Kidney glomerular epithelial cell (primary cell): ENCODE measurements at regions not wholly inside any gene's neighbourhood (a gene's known extent, or its start where the extent isn't known, plus 50 kb on each side); places are given as distances from the start of the nearest gene placed in this dataset.

Experiments
- DNase-seq: peaks from one replicate; lab custom pipeline; 2025; lab: John Stamatoyannopoulos, UW

- DNase-seq, result peak; percentile 2
These were observed 252.2 kb upstream of the CDH20 start for GRCh38 chr18:61080954-61081528.

GRCh38 chr18:61082976-61083630 lies 250.1 kb upstream of the CDH20 start:
- no peak for DNase-seq

GRCh38 chr18:61085036-61085435 lies 248.2 kb upstream of the CDH20 start:
- DNase-seq, result no peak

GRCh38 chr18:61085761-61086160 lies 247.5 kb upstream of the CDH20 start:
- DNase-seq, result no peak

DNA sequence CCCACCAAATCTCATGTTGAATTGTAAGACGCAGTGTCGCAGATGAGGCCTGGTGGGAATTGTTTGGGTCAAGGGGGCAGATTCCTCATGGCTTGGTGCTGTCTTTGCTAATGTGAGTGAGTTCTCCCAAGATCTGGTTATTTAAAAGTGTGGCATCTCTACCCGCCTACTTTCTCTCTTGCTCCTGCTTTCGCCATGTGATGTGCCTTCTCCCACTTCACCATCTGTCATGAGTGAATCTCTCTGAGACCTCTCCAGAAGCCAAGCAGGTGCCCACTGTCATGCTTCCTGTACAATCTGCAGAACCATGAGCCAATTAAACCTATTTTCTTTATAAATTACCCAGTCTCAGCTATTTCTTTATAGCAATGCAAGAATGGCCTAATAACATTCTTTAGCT lies 246.6 kb upstream of the CDH20 start:
- DNase-seq, result no peak

DNA sequence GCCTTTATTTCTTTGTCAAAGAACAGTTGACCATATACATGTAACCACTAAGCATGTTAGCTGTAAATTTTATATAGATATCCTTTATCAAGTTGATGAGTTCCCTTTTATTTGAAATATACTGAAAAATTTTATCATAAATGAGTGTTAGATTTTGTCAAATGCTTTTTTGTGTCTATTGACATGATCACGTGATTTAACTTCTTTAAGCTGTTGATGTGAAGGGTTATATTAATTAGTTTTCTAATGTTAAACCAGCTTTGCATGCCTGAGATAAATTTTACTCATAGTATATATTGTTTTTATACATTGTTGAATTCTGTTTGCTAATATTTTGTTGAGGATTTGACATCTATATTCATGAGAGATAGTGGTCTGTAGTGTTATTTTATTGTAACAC lies 241.9 kb upstream of the CDH20 start:
- no peak for DNase-seq

DNA sequence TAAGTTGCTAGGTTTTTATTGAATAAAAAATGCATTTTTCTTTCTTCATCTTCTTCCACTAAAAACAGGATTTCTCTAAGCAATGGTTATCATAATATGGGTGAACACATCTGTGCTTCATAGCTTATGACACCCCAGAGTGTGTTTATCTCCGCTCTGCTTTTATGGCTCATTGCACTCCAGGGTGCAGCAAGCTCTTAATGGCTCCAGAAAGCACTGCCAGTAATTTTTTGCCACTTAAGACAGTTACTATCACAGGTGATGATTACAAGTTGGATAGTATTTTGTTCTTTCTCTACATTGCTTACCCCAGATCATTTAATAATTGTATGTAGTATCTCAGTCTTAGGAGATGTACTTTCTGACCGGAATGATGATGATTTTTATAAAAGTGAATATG lies 239.3 kb upstream of the CDH20 start:
- DNase-seq, result no peak

GRCh38 chr18:61096226-61096625 lies 237.0 kb upstream of the CDH20 start:
- peak; percentile 12 for DNase-seq

- DNase-seq, result no peak
These were observed 226.1 kb upstream of the CDH20 start for GRCh38 chr18:61107113-61107512.

GRCh38 chr18:61108706-61109105 lies 224.5 kb upstream of the CDH20 start:
- DNase-seq, result no peak

DNA sequence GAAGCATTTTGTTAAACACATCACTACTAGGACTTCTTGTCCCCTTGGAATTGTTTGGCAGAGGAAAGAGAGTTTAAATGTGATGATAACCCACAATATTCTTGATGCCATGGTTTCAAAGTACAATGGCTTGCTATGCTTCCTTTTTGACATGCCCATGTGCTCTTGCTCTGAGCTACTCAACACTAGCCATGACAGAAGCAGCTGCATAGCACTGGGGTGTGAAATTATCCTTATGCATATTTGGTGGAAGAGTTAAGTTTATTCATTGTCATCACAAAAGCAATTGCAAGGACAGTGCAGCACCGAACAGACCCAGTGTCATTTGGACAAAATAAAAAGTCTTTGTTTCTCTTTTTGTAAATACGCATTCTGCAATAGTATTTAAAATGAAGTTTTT lies 209.9 kb upstream of the CDH20 start:
- DNase-seq, result no peak

DNA sequence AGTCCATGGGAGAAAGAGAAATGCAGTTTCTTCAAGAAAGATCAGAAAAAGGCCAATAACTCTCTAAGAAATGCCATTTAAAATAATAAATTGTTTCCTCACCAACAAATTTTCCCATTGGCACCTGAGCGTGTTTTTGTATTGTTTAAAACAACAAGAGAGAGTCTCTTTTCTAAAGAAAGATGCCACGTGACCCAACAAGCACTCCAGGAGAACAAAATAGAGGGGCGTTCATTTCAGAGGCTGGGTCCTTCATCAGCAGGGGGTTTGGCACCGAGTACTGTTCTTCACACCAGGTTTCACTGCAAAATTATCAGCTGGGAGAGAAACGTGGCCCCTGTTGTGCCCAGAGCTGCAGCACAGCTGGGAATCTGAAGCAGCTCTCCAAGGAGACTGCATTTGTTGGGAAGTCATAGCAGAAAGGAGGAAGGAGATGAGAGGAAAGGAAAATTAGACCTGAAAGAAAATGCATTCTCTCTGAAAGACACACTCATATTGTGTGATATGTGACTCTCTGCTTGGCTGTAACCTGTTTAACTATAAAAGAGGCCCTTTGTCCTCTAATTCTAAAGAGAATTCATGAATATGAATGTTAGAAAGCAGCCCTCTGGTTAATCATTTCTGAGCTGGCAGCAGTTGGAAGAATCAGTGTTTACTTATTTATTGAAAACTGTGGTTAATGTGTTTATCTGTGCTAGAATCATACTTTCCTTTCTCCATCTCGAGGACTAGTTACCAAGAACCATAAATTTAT lies 205.3 kb upstream of the CDH20 start:
- DNase-seq, result no peak

- no peak for DNase-seq
These were observed 204.2 kb upstream of the CDH20 start for GRCh38 chr18:61129001-61129400.

GRCh38 chr18:61132031-61132430 lies 201.2 kb upstream of the CDH20 start:
- no peak for DNase-seq

GRCh38 chr18:61133783-61134182 lies 199.4 kb upstream of the CDH20 start:
- no peak for DNase-seq

- no peak for DNase-seq
These were observed 196.4 kb upstream of the CDH20 start for GRCh38 chr18:61136711-61137251.

- DNase-seq, result no peak
These were observed 191.5 kb upstream of the CDH20 start for GRCh38 chr18:61141691-61142090.

GRCh38 chr18:61148322-61148721 lies 184.9 kb upstream of the CDH20 start:
- DNase-seq, result no peak

GRCh38 chr18:61149786-61150185 lies 183.4 kb upstream of the CDH20 start:
- no peak for DNase-seq

- no peak for DNase-seq
These were observed 179.7 kb upstream of the CDH20 start for GRCh38 chr18:61153571-61153970.

- no peak for DNase-seq
These were observed 178.4 kb upstream of the CDH20 start for GRCh38 chr18:61154866-61155265.

GRCh38 chr18:61155586-61155985 lies 177.6 kb upstream of the CDH20 start:
- no peak for DNase-seq

GRCh38 chr18:61157451-61157850 lies 175.8 kb upstream of the CDH20 start:
- no peak for DNase-seq
